ENCODE measurements at regions not wholly inside any gene's neighbourhood (a gene's known extent, or its start where the extent isn't known, plus 50 kb on each side); places are given as distances from the start of the nearest gene placed in this dataset.

GRCh38 chr13:103557878-103558277 is 491.7 kb upstream of the SLC10A2 start:
- TF ChIP-seq, protein P1, sequence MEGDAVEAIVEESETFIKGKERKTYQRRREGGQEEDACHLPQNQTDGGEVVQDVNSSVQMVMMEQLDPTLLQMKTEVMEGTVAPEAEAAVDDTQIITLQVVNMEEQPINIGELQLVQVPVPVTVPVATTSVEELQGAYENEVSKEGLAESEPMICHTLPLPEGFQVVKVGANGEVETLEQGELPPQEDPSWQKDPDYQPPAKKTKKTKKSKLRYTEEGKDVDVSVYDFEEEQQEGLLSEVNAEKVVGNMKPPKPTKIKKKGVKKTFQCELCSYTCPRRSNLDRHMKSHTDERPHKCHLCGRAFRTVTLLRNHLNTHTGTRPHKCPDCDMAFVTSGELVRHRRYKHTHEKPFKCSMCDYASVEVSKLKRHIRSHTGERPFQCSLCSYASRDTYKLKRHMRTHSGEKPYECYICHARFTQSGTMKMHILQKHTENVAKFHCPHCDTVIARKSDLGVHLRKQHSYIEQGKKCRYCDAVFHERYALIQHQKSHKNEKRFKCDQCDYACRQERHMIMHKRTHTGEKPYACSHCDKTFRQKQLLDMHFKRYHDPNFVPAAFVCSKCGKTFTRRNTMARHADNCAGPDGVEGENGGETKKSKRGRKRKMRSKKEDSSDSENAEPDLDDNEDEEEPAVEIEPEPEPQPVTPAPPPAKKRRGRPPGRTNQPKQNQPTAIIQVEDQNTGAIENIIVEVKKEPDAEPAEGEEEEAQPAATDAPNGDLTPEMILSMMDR (IDR thresholded peaks at IDR 0.05; ENCODE audit: low read depth, low read length) = no peak
- TF ChIP-seq POLR2A (IDR thresholded peaks at IDR 0.05; ENCODE audit: extremely low read depth, insufficient read length) (no peak), MYC (IDR thresholded peaks at IDR 0.05; ENCODE audit: low read depth, low read length) (no peak)
- TF ChIP-seq, protein P2, sequence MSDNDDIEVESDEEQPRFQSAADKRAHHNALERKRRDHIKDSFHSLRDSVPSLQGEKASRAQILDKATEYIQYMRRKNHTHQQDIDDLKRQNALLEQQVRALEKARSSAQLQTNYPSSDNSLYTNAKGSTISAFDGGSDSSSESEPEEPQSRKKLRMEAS (IDR thresholded peaks at IDR 0.05; ENCODE audit: low read depth, low read length) = no peak
- DNase-seq (ENCODE audit: low read depth) = no peak
- no peak overlapping the region for H3K4me3 ChIP-seq (ENCODE audit: low read depth, low read length)

DNA sequence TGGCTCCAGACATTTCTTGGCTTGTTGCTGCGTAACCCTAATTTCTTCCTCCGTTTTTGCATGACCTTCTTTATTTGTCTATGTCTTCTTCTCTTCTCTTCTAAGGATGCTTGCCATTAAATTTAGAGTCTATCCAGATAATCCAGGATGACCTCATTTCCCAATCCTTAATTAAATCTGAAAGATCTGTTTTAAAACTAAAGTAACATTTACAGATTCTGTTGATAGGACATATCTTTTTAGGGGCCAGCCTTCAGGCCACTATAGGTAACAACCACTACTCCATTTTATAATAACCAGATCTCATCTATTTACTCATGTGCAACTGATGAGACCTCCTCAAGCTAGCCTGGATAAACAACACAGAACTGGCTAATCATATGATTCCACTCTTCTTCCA is 490.5 kb upstream of the SLC10A2 start:
- TF ChIP-seq MYC (IDR thresholded peaks at IDR 0.05; ENCODE audit: low read depth, low read length) = no peak
- TF ChIP-seq, protein P2 (IDR thresholded peaks at IDR 0.05; ENCODE audit: low read depth, low read length) = no peak
- TF ChIP-seq POLR2A (IDR thresholded peaks at IDR 0.05; ENCODE audit: extremely low read depth, insufficient read length) = no peak
- TF ChIP-seq, protein P1 (IDR thresholded peaks at IDR 0.05; ENCODE audit: low read depth, low read length) = no peak
- no peak overlapping the region for H3K4me3 ChIP-seq (ENCODE audit: low read depth, low read length)
- DNase-seq (ENCODE audit: low read depth) = no peak

DNA sequence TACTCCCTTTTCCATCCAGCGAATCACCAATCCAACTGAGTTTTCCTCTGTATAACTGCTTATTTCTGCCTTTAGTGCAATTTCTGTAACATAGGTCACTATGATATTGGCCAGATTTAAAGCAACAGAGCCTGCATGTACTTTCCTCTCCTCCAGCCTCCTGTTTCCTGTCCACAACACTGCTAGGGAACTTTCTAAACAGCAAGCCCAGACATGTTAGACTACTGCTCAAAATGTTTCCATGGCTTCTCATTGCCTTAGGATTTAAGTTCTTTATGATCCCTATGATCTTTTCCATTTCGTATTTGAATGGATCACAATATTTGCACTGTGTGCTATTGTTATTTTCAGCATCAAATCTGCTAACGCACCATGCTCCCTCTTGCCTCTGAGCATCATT is 481.7 kb upstream of the SLC10A2 start:
- TF ChIP-seq, protein P2 (IDR thresholded peaks at IDR 0.05; ENCODE audit: low read depth, low read length) = no peak
- no peak for TF ChIP-seq MYC (IDR thresholded peaks at IDR 0.05; ENCODE audit: low read depth, low read length)
- TF ChIP-seq POLR2A (IDR thresholded peaks at IDR 0.05; ENCODE audit: extremely low read depth, insufficient read length) = no peak
- TF ChIP-seq, protein P1 (IDR thresholded peaks at IDR 0.05; ENCODE audit: low read depth, low read length) = no peak
- H3K4me3 ChIP-seq (ENCODE audit: low read depth, low read length) = no peak overlapping the region
- DNase-seq (ENCODE audit: low read depth) = no peak

- no peak overlapping the region for H3K4me3 ChIP-seq (ENCODE audit: low read depth, low read length)
- TF ChIP-seq, protein P1 (IDR thresholded peaks at IDR 0.05; ENCODE audit: low read depth, low read length) = no peak
- TF ChIP-seq, protein P2 (IDR thresholded peaks at IDR 0.05; ENCODE audit: low read depth, low read length) = no peak
- no peak for TF ChIP-seq MYC (IDR thresholded peaks at IDR 0.05; ENCODE audit: low read depth, low read length)
- TF ChIP-seq POLR2A (IDR thresholded peaks at IDR 0.05; ENCODE audit: extremely low read depth, insufficient read length) = no peak
- DNase-seq (ENCODE audit: low read depth) = no peak
Observed at GRCh38 chr13:103546271-103546670, 480.1 kb upstream of the SLC10A2 start.

GRCh38 chr13:103542648-103543047 is 476.4 kb upstream of the SLC10A2 start:
- no peak for DNase-seq (ENCODE audit: low read depth)
- H3K4me3 ChIP-seq (ENCODE audit: low read depth, low read length) = no peak overlapping the region
- no peak for TF ChIP-seq MYC (IDR thresholded peaks at IDR 0.05; ENCODE audit: low read depth, low read length)

GRCh38 chr13:103540382-103540765 is 474.2 kb upstream of the SLC10A2 start:
- H3K4me3 ChIP-seq (ENCODE audit: low read depth, low read length) = no peak overlapping the region
- TF ChIP-seq POLR2A (IDR thresholded peaks at IDR 0.05; ENCODE audit: extremely low read depth, insufficient read length) = no peak
- TF ChIP-seq, protein P1 (IDR thresholded peaks at IDR 0.05; ENCODE audit: low read depth, low read length) = no peak
- TF ChIP-seq, protein P2 (IDR thresholded peaks at IDR 0.05; ENCODE audit: low read depth, low read length) = no peak
- TF ChIP-seq MYC (IDR thresholded peaks at IDR 0.05; ENCODE audit: low read depth, low read length) = no peak
- no peak for DNase-seq (ENCODE audit: low read depth)

Measured in NB4 (cell line).